DMS114 treated with DMSO at 0.1 percent for 48 hours (cell line): ENCODE measurements at regions not wholly inside any gene's neighbourhood (a gene's known extent, or its start where the extent isn't known, plus 50 kb on each side); places are given as distances from the start of the nearest gene placed in this dataset.
"Not testable (repeated sequence)": the region's sequence is repeated elsewhere in the genome, so short reads cannot be mapped to it uniquely, and the experiment has no call there.

Experiments
- DNase-seq: peaks from one replicate; lab custom pipeline; 2025; ENCODE audit not compliant: unreplicated experiment; lab: John Stamatoyannopoulos, UW

DNA sequence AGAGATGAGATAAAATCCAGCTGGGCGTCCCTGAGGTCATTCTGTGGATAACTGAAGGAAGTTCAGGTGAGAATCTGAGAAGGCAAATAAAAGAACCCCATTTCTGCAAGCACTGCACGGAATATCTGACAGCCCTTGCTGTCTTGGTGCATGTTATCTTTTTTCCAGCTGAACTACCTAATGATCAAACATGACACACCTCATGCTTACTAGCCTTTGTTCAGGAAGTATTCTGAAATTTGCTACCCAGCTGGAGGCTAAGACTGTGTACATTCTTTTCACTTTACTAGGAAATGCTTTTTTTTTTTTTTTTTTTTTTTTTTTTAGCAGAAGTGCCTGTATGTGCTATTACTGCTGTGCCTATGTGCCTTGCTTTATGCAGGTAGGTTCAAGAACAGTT lies 718.1 kb downstream of the SMARCA1 start:
- DNase-seq, result no peak

DNA sequence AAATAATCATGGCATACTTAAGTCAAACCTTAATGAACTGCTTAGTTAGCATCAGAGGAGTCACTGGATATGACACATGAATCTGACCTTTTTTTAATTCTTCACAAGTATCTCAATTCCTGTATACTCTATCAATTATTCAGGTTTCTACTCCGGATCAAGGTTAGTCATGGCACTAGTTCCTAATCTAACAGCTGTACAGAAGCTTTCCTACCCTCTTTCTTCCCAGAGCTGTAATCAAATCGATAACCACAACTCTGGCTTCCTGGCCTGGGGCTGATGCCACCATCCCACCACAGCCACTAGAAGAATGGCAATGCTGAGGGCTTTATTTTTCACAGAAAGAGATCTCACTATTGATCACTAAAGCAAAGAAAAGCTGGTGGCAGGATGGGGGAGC lies 718.5 kb downstream of the SMARCA1 start:
- no peak for DNase-seq

DNA sequence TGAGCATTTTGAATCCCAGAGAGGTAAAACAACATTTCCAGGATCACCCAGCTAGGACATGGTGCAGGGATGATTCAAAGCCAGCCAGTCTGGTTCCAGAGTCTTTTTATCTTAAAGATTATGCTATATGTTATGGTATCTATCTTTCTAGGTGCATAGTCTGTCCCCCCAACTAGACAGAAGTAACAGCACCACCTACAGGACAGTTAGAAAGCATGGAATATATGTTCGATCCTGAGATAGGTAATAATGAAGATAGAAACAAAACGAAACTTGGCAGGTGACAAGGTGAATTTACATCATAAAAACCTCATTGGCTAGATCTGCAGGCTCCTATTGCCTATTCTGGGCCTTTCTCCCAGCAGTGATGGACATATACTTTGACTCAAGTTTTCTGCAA lies 723.2 kb downstream of the SMARCA1 start:
- no peak for DNase-seq

DNA sequence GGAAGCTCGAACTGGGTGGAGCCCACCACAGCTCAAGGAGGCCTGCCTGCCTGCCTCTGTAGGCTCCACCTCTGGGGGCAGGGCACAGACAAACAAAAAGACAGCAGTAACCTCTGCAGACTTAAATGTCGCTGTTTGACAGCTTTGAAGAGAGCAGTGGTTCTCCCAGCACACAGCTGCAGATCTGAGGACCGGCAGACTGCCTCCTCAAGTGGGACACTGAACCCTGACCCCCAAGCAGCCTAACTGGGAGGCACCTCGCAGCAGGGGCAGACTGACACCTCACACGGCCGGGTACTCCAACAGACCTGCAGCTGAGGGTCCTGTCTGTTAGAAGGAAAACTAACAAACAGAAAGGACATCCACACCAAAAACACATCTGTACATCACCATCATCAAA lies 730.9 kb upstream of the ACTRT1 start:
- DNase-seq, result not testable (repeated sequence)

DNA sequence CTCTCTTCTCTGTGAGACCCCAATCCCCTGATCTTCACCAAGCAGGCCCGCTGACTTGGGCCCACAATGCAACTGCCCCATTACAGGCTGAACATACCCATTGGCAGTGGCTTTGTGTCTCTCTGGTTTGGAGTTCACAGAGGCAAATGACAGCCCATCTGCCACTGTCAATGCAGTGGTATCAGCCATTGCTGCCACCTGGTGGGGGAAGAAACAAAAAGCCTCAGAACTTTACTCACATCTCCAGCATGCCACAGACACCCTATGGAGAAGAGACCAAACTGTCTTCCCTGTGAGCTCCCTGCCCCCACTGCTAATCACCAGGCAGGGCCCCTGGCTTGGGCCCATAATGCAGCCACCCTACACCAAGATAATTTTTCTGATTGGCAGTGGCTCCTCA lies 729.3 kb upstream of the ACTRT1 start:
- DNase-seq, result peak; percentile 0

DNA sequence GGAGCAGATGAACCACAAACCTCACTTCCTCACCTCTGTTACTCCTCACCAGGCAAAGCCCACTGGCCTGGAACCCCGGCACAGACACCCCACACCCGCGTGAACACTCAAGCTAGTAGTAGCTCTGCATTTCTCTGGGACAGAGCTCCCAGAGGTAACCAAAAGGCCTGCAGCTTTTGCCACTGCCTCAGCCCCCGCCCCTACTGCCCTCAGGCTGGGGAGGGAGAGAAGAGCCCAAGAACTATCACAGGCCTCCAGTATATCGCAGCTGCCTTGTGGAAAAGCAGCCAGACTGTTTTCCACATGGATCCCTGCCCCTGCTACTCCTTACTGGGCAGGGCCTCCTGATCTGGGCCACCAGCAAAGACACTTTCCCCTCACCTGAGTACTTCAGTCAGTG lies 728.7 kb upstream of the ACTRT1 start:
- DNase-seq, result no peak

DNA sequence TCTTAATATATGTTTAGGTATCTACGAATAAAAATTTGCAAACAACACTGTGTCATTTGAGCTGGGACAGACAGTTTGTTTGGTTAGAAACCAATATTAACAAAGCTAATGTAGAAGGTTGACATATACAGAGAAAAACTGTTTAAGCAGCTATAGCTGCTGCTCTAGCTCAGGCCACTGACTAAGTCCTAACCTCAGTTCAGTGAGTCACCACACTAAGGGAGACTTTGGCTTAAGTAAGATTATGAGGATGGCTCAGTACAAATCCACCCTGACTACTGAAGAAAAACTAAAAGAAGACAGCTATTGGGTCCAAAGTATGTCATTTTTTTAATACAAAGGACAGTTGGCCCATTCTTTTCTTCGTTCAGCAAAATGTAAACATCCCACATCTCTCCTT lies 717.3 kb upstream of the ACTRT1 start:
- no peak for DNase-seq

DNA sequence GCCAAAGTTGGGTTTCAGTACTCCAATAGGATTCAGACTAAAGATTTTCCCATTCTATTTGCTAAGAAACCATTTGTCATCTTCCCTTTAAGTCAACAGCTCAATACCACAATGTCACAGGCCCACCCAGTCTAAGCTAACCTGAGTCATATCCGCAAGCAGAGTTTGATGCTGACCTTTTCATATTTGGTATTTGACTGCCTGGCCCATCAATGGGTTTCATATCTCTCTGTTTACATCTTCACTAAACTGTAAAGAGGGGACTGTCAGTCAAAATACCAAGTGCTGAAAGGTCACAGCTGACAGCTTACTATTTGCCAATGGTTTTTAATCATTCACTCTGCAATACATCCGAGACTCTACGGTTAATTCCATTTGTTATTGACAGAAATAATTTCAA lies 707.5 kb upstream of the ACTRT1 start:
- no peak for DNase-seq

DNA sequence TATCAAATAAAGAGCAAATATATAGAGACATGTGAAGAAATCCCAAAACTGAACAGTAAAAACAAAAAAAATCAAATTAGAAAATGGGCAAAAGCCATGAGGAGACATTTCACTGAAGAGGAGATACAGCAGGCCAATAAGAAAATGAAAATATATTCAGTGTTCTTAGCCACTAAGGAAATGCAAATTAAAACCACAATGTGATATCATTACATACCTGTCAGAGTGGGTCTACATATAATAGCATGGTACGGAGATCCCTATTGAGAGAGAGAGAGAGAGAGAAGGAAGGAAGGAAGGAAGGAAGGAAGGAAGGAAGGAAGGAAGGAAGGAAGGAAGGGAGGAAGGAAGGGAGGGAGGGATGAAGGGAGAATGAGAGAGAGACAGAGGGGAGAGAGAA lies 707.0 kb upstream of the ACTRT1 start:
- no peak for DNase-seq

DNA sequence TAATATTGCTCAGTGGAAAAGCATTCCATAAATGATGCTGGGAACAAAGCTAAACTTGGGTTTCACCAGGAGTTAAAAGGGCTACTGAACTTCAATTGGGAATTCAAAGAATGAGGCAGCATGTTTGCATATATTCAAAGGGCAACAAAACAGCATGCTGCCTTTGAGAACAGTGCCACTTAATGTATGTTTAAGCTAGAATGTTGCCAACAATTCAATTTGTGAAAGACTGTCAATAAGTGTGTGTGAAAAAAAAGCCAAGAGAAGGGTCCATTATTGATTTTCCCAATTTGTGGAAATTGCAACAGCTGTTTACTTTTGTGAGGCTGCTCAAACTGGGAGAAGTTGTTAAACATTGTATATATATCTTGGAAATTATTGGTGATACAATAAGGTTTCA lies 701.9 kb upstream of the ACTRT1 start:
- DNase-seq, result no peak

DNA sequence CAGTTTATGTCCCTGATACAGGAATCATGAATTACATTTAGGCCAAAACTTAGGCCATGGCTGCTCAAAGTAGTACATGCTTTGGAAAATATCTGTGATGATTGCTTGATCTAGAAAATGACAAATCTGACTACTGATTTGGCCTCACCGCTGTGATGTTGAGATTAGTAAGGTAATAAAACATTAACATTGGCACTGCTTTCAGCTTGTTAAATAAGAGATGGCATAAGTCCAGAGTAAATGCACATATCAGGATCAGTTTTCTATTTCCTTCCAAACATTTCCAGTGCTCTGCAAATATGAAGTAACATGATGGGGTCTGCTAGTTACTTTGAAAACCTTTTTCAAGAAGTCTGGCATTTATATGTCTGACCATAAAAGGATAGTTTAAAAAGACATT lies 687.3 kb upstream of the ACTRT1 start:
- DNase-seq, result no peak

DNA sequence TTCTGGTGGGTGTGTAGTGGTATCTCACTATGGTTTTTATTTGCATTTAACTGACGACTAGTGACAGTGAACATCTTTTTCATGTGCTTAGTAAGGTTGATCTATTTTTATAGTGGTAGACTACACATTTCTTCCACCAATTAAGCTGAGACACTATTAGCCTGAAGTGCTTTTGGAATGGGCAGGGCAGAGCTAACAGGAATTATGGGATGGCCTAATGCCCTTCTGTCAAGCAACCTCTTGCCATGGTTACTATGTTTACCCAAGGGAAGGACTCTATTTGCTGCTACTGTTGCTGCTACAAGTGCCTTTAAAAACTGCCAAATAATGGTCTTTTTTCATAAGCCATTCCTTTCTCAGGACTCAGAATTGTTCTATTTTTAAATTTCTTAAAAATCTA lies 676.7 kb upstream of the ACTRT1 start:
- DNase-seq, result no peak

DNA sequence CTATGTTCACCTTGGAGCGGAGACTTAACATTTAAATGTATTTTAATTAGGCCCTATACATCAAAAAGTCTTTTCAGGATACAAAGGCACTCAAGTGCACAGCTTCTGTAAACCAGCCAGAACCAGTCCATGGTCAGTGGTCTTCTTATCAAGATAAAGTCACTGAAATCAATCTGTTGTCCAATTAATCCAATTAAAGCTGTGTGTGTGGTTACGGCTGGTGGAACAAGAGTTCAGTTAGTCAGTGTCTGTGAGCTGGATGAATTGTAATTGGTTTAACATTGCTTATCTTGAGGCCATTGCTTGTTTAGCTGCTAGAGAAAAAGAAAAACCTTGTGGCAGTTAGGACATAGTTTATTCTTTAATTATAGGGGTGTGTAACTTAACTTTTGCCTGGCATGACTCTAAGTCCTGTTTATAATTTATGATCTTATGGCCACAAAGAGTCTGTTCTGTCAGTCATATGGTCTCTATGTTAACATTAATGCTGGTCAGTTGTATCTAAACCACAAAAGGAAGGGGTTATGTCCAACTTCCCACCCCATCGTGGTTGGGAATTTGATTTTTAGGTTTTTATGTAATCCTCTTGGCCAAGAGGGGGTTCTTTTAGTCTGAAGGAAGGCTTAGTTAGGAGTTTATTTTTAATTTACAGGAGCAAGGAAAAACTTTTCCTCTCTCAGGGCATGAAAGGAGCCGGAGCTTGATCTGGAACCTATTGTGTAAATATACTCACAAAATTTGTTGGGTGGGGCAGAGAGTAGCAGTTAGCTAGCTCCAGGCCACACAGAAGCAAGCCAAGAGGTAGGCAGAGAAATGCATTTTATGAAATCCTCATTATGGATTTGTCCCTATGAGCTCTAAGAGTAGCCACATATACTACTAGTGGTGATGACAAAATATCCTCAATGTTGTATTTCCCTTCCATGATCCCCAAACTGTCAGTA lies 665.7 kb upstream of the ACTRT1 start:
- DNase-seq, result no peak

DNA sequence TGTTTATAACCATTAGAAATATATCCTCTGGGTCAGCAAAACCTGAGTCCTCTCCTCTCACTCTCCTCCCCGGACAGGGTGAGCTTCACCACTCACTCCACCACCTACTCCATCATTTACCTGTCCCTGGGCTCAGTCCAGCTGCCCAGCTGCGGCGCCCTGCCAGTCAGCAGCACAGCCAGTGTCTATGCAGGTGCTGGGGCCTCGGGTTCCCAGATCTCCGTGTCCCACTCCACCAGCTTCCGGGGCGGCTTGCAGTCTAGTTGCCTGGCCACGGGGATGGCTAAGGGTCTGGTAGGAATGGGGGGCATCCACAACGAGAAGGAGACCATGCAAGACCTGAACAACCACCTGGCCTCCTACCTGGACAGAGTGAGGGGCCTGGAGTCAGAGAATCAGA lies 662.2 kb upstream of the ACTRT1 start:
- no peak for DNase-seq

DNA sequence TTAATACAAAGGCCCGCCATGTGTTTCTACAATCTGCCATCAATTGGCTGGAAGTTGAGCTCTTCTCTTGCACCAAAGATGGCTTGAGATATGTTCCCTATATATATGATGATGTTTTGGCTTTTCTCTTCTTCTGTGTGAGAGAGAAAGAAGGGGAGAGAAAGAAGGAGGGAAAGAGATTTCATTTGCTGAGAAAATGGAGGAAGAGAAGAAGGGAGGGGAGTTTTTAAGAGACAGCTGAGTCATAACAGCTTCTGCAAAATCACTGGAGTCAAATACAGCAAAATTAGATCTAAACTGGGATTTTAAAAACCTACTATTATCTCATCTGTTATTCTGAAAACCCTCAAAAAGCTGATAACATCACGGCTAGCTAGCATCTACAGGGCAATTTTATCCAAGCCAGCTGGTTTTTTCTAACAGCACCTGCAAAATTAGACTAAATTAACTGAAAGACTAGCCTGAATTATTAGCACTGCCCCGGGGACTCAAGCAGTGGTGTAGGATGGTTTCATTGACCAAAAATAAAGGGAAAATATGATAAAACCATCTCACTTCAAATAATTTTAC lies 647.6 kb upstream of the ACTRT1 start:
- DNase-seq, result no peak

DNA sequence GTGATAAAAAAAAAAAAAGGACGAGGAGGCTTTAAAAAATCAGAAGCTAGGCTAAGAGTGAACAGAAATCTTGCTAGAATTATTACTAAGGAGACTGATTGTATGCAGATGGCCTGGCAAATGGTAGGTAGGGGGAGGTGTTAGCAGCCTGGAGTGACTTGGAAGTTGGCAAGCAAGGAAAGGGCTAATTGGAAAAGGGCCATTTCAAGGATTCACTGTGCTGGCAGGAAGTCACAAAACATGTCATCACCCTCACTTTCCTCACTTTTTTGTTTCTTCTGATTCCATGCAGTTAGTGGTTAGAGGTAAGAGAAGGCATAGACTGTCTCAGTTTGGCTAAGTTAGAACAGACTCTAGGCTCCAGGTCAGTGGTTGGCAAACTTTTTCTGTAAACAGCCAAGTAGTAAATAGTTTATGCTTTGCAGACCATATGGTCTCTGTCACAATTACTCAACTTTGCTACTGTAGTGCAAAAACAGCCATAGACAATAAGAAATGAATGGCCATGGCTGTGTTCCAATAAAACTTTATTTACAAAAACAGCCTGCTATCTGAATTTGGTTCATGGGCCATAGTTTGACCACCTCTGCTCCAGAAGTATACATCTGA lies 646.5 kb upstream of the ACTRT1 start:
- DNase-seq, result no peak

DNA sequence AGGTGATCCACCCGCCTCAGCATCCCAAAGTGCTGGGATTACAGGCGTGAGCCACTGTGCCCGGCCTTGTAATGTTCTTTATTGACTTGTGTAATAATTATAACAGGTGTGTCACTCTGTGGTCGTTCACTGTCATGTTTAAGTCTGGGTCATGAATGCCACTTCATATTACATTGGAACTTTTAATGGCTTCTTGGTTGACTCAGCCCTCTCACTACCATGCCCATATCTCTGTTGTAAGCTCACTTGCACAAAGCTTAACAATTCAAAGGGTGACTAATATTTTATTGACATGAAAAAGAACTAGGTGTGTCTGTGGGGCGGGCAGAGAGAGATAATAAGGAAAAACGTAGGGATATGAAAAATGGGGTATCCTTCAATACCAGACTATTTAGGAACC lies 639.7 kb upstream of the ACTRT1 start:
- DNase-seq, result no peak

DNA sequence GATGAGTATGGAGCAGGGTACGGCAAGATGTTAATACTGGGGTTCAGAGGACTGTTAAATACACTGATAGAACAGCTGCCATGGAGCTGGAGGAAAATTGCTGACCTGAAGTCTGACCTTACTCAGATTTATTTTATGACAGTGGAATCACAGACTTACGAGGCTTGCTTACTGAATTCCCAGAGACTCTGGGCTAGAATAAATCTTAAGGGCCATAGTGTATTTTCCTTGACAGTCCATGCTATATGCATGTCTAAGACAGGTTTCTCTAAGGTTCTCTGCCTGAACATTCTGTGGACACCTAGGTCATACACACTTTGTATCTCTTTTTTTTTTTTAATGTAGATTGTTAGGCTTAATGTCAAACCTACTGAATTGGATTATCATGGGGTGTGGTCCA lies 633.2 kb upstream of the ACTRT1 start:
- DNase-seq, result no peak

DNA sequence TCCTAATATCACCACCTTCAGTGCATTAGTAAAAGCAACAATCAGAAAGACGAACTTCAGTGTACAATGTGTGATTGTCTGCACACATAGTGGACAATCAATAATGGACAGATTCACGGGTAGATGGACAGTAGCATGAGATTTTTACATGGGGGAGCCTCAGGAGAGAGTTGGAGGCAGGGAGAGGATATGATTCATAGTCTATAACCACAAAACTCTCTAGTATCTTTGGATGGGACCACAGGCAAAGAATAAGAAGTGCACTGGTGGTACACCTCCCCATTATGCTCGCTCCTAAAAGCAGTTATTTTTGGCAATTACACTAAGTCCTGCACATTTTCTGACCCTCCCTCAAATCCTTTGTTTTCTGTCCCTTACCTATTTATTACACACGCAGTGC lies 624.4 kb upstream of the ACTRT1 start:
- no peak for DNase-seq

DNA sequence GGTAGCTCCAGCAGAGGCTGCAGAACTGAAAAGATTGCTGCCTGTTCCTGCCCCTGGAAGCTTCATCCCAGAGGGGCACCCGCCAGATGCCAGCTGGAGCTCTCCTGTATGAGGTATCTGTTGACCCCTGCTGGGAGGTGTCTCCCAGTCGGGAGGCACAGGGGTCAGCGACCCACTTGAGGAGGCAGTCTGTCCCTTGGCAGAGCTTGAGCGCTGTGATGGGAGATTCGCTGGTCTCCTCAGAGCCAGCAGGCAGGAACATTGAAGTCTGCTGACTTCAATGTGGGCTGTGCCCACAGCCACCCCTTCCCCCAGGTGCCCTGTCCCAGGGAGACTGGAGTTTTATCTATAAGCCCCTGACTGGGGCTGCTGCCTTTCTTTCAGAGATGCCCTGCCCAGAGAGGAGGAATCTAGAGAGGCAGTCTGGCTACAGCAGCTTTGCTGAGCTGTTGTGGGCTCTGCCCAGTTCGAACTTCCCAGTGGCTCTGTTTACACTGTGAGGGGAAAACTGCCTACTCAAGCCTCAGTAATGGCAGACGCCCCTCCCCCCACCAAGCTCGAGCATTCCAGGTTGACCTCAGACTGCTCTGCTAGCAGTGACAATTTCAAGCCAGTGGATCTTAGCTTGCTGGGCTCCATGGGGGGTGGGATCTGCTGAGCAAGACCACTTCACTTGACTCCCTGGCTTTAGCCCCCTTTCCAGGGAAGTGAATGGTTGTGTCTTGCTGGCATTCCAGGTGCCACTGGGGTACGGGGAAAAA lies 622.3 kb upstream of the ACTRT1 start:
- not testable (repeated sequence) for DNase-seq

DNA sequence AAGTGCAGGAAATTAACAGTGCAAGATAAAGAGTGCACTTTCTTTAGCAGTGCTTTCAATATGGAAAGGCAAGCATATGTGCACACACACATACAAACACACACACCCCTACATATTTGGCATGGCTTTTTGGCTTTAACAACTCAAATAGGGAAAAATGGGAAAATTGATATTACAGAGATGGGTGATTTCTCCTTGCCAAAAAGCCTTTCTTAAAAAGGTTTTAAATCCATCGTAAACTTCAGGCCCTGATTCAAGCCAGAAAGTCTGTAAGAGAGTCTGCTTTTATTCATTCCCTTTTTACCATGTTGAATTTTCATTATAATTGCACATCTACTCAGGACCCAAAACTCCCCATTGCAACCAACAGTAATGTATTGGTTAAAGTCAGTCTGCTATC lies 612.0 kb upstream of the ACTRT1 start:
- DNase-seq, result no peak
